RCC 7860 (cell line): ENCODE measurements at regions not wholly inside any gene's neighbourhood (a gene's known extent, or its start where the extent isn't known, plus 50 kb on each side); places are given as distances from the start of the nearest gene placed in this dataset.

Experiments used
- DNase-seq: peaks from one replicate; pipeline ENCODE4 v3.0.0-alpha.2; 2015; ENCODE audit warnings: low spot score
- FAIRE-seq: peaks from 2 replicates; lab custom pipeline; 2012; peaks lifted over from hg19 to GRCh38; lab: Jason Lieb, UNC

DNA sequence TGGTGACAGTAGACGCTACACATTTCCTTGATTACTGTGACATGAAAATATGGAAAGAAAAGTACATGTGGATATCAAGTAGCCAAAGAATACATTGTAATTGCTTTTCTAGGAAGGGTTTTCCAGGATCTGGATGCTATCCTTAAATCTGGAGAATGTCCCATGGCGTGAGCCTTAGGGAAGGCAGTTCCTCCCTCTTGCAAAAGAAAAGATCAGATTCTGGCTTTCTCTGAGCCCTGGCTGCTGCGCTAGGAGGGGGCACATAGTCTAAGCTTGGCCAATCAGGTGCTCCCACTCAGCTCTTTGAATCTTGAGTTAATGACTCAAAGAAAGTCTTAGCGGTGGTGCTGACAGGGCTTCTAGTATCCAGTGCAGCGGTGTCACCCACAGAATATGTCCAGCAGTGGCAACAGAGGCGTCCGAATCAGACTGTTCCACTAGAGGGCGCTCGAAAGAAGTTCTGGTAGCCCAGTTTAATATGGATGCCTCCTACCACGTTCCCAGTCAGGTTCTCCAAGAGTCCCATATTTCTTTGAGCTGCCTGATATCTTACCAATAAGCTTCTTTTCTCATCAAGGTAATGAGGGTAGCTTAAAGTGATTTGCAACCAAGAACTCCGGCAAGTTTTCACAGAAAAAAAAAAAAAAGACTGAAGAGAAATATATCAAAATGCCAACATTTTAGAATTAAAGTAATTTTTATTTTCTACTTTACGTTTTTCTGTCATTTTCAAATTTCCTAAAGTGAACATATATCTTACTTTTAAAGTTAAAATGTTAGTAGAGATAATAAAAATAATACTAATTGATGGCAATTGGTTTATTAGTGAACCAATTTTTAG lies 213.4 kb upstream of the S100G start:
- DNase-seq (peak; percentile 37), FAIRE-seq (peak; percentile 63)

DNA sequence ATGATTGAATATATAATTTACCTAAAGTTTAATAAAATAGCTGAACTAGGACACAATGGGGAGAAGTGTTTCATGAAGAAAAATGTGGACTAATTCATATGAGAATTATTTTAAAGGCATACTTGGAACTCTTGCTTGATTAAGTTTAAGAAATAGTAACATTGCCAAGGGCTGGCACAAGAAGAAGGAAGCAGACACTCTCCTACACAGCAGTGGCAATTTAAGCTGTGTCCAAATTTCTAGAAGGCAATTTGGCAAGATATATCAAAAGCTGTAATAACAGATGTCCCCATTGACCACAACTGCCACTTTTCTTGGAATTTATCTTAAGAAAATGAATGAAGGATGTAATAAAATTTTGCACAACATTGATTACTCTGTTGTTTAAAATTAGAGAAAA lies 209.5 kb upstream of the S100G start:
- FAIRE-seq (no peak), DNase-seq (no peak)

DNA sequence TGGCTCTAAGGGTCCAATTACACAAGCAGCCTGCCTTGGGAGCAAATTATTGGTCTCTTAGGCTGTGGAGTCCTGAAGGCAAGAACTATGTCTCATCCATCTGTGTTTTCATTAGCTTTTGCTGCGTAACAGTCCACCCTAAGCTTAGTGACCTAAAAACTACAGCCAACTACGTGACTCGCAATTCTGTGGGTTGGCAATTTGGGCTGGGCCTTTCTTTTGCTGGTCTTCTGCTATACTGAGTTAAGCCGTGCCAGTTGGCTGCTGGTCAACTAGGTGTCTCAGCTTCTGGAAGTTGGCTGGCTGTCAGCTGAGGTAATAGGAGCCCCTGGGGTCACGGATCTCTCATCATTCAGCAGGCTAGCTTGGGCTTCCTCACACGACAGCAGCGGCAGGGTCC lies 205.6 kb upstream of the S100G start:
- DNase-seq (peak; percentile 38), FAIRE-seq (peak; percentile 71)

DNA sequence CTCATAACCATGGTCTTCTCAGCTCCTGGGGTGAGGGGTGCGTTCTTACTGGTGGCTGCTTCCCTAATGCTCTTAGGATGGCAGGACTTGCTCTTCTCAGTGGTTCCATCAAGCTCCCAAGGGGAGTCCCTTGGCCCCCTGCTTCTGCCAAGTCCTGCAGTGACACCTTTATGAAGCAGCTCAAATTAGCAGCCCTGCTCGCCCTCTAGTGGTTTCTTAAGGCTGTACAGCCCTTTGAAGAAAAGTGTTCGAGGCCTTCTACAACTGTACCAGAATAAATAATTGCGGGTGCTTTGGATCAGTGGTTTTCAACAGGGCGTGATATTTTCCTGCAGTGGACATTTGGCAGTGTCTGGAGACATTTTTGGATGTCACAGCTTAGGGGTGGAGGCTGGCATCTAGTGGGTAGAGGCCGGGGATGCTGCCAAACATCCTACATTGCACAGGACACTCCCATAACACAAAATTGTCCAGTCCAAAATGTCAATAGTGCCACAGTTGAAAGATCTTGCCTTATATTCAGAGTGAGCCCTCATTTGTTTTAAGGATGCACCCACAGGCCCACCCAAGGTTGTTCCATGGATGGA lies 204.7 kb upstream of the S100G start:
- FAIRE-seq (peak; percentile 42), DNase-seq (peak; percentile 23)

DNA sequence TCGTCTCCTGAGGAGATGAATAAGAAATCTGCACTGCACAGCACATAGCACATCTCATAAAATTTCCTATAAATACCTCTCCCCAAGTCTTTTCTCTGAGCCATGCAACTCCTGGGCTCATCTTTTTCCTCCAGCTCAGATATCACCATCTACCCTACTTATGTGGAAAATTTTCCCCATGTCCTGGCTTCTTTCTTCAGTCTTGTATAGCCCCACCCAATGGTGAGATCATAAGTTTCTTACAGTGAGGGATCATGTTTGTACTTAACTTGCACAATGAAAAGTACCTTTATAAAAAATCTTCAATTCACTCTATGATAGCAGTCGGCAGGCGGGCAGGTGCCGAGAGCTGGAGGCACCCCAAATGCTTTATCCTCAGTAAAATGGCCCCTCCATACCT lies 198.6 kb upstream of the S100G start:
- DNase-seq (no peak), FAIRE-seq (no peak)

DNA sequence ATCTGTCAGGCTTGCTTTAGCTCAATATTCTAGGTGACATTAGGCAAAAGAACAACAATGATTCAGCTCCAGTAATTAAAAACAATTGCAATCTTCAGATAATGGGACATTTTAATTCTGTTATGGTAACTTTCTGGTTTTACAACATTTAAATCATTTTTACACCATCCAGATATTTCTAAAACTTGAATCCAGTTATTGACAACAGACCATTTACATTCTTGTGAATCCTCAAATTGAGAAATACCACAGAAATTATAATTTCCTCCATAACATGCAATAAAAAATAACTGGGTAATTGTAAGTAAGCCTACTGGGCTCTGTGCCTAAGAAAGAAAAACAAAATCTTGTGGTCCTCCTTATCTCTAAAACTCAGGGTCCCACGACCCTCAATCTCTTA lies 195.0 kb upstream of the S100G start:
- no peak for DNase-seq
- FAIRE-seq = no peak

DNA sequence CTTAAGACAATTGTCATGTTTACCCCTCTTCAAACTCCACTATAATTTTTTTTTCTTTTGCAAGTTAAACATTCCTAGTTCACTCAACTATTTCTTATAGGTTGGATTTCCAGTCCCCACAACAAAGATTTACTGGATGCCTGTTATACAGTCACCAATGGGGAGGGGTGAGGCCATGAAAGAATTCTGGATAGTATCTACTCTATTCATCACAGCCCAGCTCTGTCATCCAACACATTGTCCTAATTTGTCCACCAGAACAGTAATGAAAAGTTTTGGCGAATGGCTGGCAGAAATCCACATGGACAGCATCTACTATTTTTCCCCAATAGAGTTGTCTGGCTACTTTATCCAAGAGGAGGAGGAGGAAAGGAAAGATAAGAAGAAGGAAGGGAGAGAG lies 192.7 kb upstream of the S100G start:
- FAIRE-seq (no peak), DNase-seq (no peak)

DNA sequence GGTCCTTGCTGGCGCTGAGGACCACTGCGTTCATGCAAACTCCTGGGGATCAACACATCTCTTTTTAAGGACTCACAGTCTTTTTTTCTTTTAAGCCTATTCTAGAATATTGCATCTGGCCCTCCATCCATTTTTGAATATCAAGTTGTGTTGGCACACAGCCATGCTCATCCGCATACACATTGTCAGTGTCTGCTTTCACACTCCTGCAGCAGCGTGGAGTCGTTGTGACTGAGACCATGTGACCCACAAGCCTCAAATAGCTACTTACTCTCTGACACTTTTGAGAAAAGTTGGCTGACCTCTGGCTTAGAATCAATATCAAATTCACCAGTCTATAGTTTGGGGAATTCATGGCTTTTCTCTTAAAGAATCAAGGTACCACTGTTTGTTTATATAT lies 191.8 kb upstream of the S100G start:
- DNase-seq (no peak), FAIRE-seq (no peak)

DNA sequence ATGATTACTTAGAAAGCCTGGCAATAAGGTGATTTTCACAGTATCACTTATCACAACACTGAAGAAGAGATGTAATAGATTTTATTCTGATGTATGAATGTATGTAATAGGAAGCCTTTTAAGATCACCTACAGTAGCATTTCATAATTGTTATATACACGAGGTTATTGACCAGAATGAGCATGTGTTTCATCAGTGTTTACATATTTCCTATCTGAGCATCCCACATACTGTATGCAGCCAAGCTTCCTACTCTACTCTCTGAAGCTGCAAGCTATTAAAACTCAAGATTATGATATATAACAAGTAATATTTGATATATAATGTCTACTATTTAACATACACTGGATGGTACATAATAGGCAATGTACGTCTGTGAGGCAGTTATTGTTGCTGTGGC lies 190.9 kb upstream of the S100G start:
- DNase-seq = no peak
- no peak for FAIRE-seq

DNA sequence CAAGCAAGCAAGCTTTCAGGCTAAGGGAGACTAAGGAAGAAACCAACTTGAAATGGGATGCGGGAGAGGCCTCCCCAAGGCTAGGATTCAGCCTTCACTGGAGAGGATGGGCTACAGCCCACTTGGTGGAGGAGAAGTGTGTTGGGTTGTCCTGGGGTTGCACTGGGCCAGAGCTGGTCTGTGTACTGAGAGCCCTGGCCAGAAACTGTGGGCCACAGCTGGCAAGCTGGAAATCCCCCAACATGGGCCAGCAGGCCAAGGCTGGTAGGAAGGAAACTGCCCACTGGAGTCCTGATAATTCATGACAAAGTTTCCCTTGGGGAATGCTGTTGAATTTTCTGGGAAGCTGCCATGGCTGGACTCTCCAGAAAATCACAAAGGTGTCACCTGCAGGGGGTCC lies 188.0 kb upstream of the S100G start:
- no peak for FAIRE-seq
- DNase-seq = no peak

DNA sequence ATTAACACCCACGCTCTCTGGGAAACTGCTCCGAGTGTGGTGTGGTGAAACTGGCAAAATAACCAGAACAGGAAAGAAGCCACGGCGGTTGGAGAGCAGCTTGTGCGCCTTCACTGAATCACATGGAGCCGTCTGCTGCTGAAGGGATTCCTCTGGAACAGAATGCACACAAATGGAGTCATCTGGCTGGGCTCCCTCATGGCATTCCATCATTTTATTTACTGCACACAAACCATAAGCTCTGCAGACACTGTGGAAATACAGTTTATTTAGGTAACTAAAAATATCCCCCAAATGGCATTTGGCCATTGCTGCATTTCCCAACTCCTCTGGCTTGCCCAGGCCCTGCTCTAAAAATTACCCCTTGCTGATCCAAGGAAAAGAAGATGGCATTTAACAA lies 187.0 kb upstream of the S100G start:
- no peak for FAIRE-seq

DNA sequence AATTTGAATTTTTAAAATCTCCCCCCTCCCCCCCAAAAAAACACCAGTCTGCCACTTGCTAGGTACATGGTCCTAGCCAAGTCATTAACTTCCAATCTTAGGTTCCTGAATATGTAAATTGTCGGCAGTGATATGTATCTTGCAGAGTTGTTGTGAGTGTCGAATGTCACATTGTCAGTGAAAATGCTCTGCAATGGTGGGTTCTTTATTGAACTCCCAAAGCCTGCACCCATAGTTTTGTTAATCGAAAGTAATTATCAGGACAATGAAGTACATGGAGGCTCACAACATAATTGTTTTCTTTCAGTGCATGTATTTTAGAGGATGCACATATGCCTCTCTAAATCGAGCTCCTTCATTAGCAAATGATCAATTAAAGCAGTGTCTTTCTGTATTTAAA lies 185.6 kb upstream of the S100G start:
- DNase-seq (no peak), FAIRE-seq (no peak)

More for the DNA sequence above, 187.0 kb upstream of the S100G start:
- DNase-seq = no peak

DNA sequence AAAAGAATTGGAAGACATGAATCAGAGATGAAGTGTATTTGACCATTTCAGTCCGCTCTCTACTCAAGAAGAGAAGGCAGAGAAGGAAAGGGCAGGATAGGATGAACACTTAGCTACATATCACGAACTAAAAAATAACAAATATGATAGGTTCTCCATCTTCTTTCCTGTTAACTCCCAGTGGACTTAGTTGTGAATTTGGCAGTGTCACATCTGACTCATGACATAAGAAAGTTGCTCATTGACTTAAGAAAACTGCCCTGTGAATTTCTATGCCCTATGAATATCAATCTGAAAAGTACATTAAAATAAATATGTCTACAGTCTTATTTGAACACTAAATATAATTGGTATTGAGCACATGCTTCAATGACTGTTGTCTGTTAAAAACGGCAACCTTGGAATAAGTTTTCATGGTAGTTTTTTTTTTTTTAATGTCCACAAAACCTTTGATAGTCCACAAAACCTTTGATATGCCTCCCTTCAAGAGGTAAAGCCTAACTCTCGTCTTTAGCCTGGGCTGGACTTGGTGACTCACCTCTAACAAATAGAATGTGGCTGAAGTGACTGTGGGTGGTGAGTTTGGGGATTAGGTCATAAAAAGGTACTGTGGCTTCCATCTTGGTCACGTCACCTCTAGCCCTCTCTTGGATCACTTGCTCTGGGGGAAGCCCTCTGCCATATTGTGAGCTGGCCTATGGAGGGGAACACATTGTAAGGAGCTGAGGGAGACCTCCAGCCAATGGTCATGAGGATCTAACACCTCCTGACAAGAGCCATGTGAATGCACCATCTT lies 184.7 kb upstream of the S100G start:
- peak; percentile 17 for DNase-seq
- FAIRE-seq = peak; percentile 74

DNA sequence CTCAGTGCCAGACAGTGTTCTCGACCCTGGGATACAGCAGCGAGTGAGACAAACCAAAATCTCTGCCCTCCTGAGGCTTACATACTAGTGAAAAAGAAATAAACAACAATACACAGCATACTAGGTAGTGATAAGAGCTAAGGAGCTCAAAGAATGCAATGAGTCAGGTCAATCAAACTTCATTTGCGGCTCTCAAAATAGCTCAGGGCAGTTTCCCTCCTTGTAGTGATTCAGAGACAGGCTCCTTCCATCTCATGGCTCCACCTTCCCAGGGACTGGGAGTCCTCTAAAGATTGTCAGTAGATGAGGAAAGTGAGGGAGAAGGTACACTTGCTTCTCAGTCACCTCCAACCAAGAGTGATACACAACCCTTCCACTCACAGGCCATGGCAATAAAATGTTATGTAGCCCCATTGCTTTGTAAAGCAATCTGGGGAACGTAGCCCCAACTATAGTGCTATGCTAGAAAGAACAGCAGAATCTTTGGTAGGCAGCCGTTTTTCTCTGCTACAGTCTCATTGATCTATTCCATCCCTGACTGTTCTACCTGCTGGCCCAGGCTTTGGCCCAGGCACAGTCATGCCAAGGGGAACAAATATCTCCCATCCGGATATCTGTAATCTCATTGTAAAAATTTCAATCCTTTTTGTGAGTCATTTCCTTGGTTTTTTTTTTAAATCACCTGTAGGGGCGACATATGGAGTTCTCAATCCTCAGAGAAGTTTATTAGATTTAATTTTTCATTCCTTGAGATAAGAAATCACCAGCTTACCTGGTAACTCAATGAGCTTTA lies 183.1 kb upstream of the S100G start:
- DNase-seq (no peak), FAIRE-seq (no peak)

DNA sequence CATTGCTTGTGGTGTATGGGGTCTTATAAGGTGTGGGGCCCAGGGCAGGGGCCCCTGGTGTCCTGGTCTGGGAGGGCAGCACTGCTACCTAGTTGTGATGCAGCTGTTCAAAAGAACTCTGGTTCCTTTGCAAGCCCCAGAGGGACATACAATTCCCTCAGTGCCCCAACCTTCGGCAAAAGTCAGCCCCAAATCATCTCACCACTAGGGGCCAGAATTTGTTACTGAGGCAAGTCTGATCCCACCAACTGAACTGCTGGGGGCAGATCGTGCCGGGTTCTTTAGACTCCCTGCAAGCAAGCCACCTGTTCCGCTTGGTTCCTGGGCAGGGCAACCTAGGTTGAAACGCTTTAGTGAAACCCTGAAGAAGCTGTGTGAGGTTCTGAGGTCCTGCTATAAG lies 180.1 kb upstream of the S100G start:
- FAIRE-seq (no peak), DNase-seq (no peak)

DNA sequence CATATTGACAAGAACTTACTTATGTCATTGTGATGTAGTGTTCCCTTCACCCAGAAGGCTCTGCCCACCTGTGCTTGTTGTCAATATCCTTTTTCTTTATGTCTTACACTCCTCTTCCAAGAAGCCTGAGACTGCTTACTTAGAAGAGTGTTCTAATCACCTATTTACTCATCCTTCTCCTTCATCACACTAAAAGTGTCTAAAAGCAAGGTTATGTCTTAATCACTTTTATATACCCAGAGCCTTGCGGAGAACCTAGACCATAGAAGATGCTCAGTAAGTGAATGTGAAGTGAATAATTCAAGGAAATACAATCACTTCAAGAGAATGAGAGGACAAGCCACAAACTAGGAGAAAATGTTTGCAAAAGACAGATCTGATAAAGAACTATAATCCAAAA lies 177.6 kb upstream of the S100G start:
- FAIRE-seq (no peak), DNase-seq (no peak)

DNA sequence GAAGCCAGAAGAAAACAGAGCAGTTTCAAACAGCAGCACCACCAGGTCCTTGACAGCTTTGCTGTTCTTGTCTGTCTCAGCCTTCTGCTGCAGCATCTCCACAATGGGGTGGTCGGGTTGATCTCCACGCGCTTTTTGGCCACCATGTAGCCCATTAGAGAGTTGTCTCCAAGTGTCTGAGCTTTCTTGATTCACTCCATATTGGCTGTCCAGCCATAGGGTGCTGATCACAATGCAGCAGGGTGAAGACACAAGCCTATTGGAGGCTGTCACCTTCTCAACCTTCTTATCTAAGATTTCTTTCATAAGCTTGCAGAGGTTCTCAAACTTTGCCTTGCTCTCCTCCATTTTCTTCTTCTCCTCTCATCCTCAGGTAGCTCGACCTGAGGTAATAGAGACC lies 175.4 kb upstream of the S100G start:
- FAIRE-seq (no peak), DNase-seq (no peak)

DNA sequence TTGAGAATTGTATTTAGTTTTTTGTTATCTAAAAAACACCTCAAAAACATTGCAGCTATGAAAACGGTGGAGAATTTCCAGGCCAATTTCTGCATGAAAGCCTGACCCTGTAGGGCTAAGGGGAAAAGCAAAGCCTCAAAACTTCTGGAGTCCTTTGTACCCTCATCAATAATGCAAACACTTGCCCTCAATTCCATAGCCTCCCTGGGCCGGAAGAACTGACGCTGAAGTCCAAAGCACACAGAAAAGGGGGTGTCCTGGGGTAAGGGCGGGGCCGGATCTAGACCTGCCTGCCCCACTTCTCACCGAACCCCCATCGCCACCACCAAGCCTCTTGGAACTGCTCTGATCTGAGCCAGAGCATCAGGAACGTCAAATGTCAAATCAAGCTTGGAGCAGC lies 173.9 kb upstream of the S100G start:
- FAIRE-seq (no peak), DNase-seq (no peak)

DNA sequence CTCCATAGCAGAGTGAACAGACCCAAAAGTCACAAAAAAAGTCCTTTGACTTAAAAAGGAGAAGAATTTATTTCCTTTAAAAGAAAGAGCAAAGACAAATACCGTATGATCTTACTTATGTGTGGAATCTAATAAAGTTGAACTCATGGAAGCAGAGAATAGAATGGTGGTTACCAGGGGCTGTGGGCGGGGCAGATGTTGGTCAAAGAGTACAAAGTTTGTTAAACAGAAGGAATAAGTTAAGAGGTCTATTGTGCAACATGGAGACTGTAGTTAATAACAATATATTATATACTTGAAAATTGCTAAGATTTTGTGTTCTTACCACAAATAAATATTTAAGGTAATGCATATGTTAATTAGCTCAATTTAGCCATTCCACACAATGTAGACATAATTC lies 173.3 kb upstream of the S100G start:
- no peak for DNase-seq
- no peak for FAIRE-seq

DNA sequence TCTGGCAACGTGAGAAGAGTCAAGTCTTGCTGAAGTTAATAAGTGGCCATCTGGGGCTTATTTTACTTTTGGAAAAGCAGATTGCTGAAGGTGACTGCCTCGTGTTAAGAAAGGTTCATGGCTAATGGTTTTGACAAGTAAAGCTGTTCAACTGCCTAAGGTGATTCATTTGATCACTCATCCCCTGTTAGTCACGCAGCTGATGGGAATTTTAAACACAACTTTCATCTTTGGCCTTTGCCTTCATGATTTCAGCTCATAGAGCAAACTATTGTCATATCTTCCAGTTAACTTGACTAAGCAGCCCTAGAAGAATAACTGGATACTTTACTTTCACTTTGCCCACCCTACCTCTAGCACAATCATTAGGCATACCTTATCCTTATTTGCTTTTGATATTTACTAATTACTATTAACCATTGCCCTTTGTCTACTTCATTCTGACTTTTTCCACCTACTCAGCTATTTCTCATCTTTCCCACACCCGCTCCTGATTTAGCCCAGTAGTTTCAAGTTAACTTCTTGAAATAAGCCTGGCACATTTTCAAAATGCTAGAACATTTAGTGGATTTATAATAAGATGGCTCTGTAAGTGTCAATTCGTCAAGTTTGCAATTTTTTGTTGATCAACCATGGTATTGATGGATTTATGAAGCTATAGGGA lies 170.6 kb upstream of the S100G start:
- FAIRE-seq (peak; percentile 98), DNase-seq (peak; percentile 71)

DNA sequence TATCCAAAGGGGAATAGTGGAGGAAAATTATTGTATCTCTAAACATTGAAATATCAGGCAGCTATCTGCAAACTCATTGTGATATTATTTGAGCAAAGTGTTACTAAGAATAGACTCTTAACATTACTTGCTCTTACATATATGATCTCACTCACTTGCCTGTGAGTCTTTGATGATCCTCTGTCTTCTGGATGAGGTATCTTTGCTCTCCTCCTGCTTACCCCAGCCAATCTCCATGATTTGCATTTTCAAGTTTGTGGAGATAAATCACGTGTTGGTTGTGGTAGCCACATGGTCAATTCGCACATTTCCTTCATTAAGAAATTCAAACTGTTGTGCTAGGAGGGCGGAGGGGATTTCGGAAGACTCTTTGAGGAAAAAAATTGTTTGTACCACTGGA lies 169.9 kb upstream of the S100G start:
- no peak for FAIRE-seq
- DNase-seq = peak; percentile 4
